ENCODE measurements at regions not wholly inside any gene's neighbourhood (a gene's known extent, or its start where the extent isn't known, plus 50 kb on each side); places are given as distances from the start of the nearest gene placed in this dataset.

DNA sequence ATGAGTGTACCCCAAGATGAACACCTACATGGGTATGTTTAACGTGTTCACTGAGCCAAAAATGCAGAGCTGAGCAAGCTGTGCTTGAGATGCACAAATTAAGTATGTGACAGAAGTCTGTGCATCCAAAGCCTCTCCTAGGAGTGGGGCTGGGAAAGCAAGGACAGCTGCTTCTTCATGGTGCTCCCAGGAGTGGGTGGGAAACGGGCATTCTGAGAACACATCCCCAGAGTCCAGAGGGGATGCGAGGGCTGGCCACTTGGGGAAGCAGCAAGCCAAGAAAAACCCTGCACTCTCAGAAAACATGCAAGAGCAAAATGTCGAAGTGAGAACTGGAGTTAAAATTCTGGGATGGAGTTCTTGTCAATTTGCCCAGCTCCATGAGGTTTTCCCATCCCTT is 414.3 kb downstream of the BCAT1 start:
- in situ Hi-C loops (cut with MboI; ENCODE audit: low pct_unique_long_range_greater_than_20kb, low sequenced_read_pairs, unreplicated experiment): no loop called here
- TF ChIP-seq, protein P1, sequence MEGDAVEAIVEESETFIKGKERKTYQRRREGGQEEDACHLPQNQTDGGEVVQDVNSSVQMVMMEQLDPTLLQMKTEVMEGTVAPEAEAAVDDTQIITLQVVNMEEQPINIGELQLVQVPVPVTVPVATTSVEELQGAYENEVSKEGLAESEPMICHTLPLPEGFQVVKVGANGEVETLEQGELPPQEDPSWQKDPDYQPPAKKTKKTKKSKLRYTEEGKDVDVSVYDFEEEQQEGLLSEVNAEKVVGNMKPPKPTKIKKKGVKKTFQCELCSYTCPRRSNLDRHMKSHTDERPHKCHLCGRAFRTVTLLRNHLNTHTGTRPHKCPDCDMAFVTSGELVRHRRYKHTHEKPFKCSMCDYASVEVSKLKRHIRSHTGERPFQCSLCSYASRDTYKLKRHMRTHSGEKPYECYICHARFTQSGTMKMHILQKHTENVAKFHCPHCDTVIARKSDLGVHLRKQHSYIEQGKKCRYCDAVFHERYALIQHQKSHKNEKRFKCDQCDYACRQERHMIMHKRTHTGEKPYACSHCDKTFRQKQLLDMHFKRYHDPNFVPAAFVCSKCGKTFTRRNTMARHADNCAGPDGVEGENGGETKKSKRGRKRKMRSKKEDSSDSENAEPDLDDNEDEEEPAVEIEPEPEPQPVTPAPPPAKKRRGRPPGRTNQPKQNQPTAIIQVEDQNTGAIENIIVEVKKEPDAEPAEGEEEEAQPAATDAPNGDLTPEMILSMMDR (IDR thresholded peaks at IDR 0.05; ENCODE audit: extremely low read depth, insufficient read depth, missing control alignments): no peak
- no peak for DNase-seq (ENCODE audit: low spot score)

GRCh38 chr12:24533716-24534352 is 415.1 kb downstream of the BCAT1 start:
- TF ChIP-seq, protein P1 (IDR thresholded peaks at IDR 0.05; ENCODE audit: extremely low read depth, insufficient read depth, missing control alignments): no peak
- DNase-seq (ENCODE audit: low spot score): no peak
- in situ Hi-C loops (cut with MboI; ENCODE audit: low pct_unique_long_range_greater_than_20kb, low sequenced_read_pairs, unreplicated experiment): no loop called here

DNA sequence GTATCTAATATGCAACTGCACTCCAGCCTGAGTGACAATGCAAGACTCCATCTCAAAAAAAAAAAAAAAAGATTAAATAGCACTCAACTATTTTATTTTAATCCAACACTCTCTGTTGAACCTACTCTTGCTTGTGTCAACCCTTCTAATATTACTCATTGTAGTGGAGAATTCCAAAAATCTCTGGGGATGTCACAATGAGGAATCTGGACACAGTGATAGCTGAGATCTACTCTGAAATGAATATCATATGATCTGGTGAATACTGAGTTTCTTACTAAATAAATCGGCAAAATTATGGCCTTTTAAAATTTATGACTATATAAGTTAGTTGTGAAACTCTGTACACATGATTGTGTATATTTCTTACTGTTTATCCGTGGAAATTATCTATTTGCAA is 418.2 kb downstream of the BCAT1 start:
- TF ChIP-seq, protein P1 (IDR thresholded peaks at IDR 0.05; ENCODE audit: extremely low read depth, insufficient read depth, missing control alignments): no peak
- in situ Hi-C loops (cut with MboI; ENCODE audit: low pct_unique_long_range_greater_than_20kb, low sequenced_read_pairs, unreplicated experiment): no loop called here
- DNase-seq (ENCODE audit: low spot score): no peak

DNA sequence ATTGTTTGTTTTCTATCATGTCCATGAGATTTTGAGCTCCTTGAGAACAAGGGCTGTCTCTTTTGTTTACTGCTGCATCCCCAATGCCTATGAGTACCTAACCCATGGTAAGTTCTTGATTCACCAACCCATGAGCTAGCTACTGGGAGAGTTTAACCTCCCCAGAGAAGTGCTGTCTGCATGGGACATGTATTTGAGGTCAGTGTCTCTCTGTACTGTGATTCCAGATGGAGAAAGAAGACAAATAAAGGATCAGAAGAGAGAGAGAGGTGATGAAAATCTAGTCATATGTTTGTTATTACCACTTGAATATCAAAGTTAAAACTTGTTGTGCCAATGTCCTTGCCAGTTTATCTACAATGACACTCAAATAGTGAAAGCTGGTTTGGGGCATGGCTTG is 421.8 kb downstream of the BCAT1 start:
- TF ChIP-seq, protein P1 (IDR thresholded peaks at IDR 0.05; ENCODE audit: extremely low read depth, insufficient read depth, missing control alignments): no peak
- in situ Hi-C loops (cut with MboI; ENCODE audit: low pct_unique_long_range_greater_than_20kb, low sequenced_read_pairs, unreplicated experiment): no loop called here

GRCh38 chr12:24522736-24523135 is 426.2 kb downstream of the BCAT1 start:
- in situ Hi-C loops (cut with MboI; ENCODE audit: low pct_unique_long_range_greater_than_20kb, low sequenced_read_pairs, unreplicated experiment): no loop called here
- TF ChIP-seq, protein P1 (IDR thresholded peaks at IDR 0.05; ENCODE audit: extremely low read depth, insufficient read depth, missing control alignments): no peak
- no peak for DNase-seq (ENCODE audit: low spot score)

More for the DNA sequence above, 421.8 kb downstream of the BCAT1 start:
- no peak for DNase-seq (ENCODE audit: low spot score)

- TF ChIP-seq, protein P1 (IDR thresholded peaks at IDR 0.05; ENCODE audit: extremely low read depth, insufficient read depth, missing control alignments): no peak
- DNase-seq (ENCODE audit: low spot score): no peak
- in situ Hi-C loops (cut with MboI; ENCODE audit: low pct_unique_long_range_greater_than_20kb, low sequenced_read_pairs, unreplicated experiment): no loop called here
Measured at GRCh38 chr12:24519759-24520158, 429.1 kb downstream of the BCAT1 start.

Data from GM13977 (cell line).